ENCODE measurements at regions not wholly inside any gene's neighbourhood (a gene's known extent, or its start where the extent isn't known, plus 50 kb on each side); places are given as distances from the start of the nearest gene placed in this dataset.

GRCh38 chr1:244205171-244205570, 154.1 kb downstream of the ZBTB18 start:
- no peak for TF ChIP-seq CTCF (IDR thresholded peaks at IDR 0.05)
- no peak for TF ChIP-seq POLR2A (IDR thresholded peaks at IDR 0.05)

All from ovary (tissue), 3 donors.